ENCODE measurements at regions not wholly inside any gene's neighbourhood (a gene's known extent, or its start where the extent isn't known, plus 50 kb on each side); places are given as distances from the start of the nearest gene placed in this dataset.

DNA sequence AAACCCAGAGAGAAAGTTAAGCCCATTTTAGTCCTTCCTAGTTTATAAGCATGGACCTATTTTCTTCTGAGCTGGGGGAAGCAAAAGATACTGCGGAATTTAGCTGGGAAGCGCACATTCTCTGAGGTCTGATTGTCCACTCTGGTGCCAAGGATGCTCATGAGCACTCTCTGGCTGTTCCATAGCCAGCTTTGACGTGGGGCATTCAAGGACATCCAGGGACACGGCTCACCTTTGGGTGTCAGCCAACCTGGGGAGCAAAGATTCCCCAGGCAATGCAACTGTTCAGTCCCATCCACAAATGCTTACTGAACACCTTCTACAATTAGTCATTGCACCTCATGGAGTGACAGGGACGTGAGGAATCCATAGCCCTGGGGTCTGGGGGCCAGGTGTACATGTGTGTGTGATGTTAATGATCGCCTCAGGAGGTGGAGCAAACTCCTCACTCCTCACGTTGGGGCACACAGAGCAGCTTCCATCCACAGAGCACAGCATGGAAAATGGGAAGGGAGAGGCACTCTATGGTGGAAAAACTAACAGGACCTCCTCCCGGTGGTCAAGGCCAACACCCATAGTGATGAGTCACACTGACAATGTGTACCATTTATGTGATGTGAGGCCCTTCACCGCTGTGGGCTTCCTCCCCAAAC lies 67.5 kb upstream of the IGFBP3 start:
- TF ChIP-seq, protein P1, sequence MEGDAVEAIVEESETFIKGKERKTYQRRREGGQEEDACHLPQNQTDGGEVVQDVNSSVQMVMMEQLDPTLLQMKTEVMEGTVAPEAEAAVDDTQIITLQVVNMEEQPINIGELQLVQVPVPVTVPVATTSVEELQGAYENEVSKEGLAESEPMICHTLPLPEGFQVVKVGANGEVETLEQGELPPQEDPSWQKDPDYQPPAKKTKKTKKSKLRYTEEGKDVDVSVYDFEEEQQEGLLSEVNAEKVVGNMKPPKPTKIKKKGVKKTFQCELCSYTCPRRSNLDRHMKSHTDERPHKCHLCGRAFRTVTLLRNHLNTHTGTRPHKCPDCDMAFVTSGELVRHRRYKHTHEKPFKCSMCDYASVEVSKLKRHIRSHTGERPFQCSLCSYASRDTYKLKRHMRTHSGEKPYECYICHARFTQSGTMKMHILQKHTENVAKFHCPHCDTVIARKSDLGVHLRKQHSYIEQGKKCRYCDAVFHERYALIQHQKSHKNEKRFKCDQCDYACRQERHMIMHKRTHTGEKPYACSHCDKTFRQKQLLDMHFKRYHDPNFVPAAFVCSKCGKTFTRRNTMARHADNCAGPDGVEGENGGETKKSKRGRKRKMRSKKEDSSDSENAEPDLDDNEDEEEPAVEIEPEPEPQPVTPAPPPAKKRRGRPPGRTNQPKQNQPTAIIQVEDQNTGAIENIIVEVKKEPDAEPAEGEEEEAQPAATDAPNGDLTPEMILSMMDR (IDR thresholded peaks at IDR 0.05): no peak
- TF ChIP-seq POLR2A (IDR thresholded peaks at IDR 0.05): no peak

Data from adrenal gland (tissue), 5 donors.